SK-N-SH (cell line): ENCODE measurements at regions not wholly inside any gene's neighbourhood (a gene's known extent, or its start where the extent isn't known, plus 50 kb on each side); places are given as distances from the start of the nearest gene placed in this dataset.

Experiments
- CTCF ChIA-PET: fragments of 300-600, 350-600 bp; formaldehyde crosslinking; extraction: SDS; loops from one replicate; lab custom pipeline; 2021; lab: Yijun Ruan, JAX
- POLR2A ChIA-PET: fragments of 350-600 bp; sonication (Branson Sonifier 250); formaldehyde crosslinking; extraction: SDS; loops from one replicate; lab custom pipeline; 2020; ENCODE audit warnings: antibody characterized with exemption, inconsistent platforms; lab: Yijun Ruan, JAX
- DNase-seq: peaks from one replicate; pipeline ENCODE4 v3.0.0; 2012
- H2AFZ ChIP-seq: fragments of 200-600 bp; sonication (generic); 2 replicates; pipeline ENCODE4 v1.8.1; 2016; ENCODE audit warnings: antibody characterized with exemption, mild to moderate bottlenecking, low read depth
- H3F3A ChIP-seq: fragments of 200-600 bp; sonication (generic); replicated peaks from 2 replicates; pipeline ENCODE3; 2016; ENCODE audit warnings: antibody characterized with exemption, mild to moderate bottlenecking; ENCODE audit not compliant: insufficient read depth
- H3K27ac ChIP-seq, 2 experiments: fragments of 200-500 bp in 1 of 2; fragments of 200-600 bp in 1 of 2; sonication (Bioruptor generic) in 1 of 2; sonication (generic), shearing (Covaris generic) in 1 of 2; 2 replicates each; pipeline versions ENCODE4 v1.5.1 to v1.6.1; 2014 to 2016; ENCODE audit warnings: low read depth in 2 of 2, inconsistent platforms in 1 of 2, low read length in 1 of 2, mild to moderate bottlenecking in 1 of 2, mixed read lengths in 1 of 2
- H3K27me3 ChIP-seq: fragments of 200-600 bp; sonication (generic), shearing (Covaris generic); 2 replicates; pipeline ENCODE4 v1.6.1; 2016; ENCODE audit warnings: mixed run types; ENCODE audit not compliant: insufficient read depth
- H3K36me3 ChIP-seq, 2 experiments: fragments of 200-500 bp in 1 of 2; fragments of 200-600 bp in 1 of 2; sonication (Bioruptor generic) in 1 of 2; sonication (generic) in 1 of 2; replicated peaks in 1 of 2; 2 replicates each; pipeline versions ENCODE3 to v1.5.1; 2014 to 2016; ENCODE audit warnings: low read length in 1 of 2, mild to moderate bottlenecking in 1 of 2; ENCODE audit not compliant: insufficient read depth in 2 of 2, control insufficient read depth in 1 of 2
- H3K4me1 ChIP-seq, 2 experiments: fragments of 200-500 bp in 1 of 2; fragments of 200-600 bp in 1 of 2; sonication (Bioruptor generic) in 1 of 2; sonication (generic), shearing (Covaris generic) in 1 of 2; 2 replicates each; pipeline versions ENCODE4 v1.5.1 to v1.6.1; 2014 to 2016; ENCODE audit warnings: low read depth in 1 of 2, low read length in 1 of 2, mixed run types in 1 of 2; ENCODE audit not compliant: insufficient read depth in 2 of 2, control insufficient read depth in 1 of 2
- H3K4me2 ChIP-seq: fragments of 200-600 bp; sonication (generic), shearing (Covaris generic); 2 replicates; pipeline ENCODE4 v1.6.1; 2017; ENCODE audit warnings: mixed run types
- H3K4me3 ChIP-seq, 2 experiments: fragments of 200-500 bp in 1 of 2; fragments of 200-600 bp in 1 of 2; sonication (Bioruptor generic) in 1 of 2; sonication (generic), shearing (Covaris generic) in 1 of 2; 2 replicates each; pipeline versions ENCODE4 v1.5.1 to v1.8.1; 2014 to 2016; ENCODE audit warnings: low read depth in 2 of 2, inconsistent platforms in 1 of 2, low read length in 1 of 2, mild to moderate bottlenecking in 1 of 2, mixed read lengths in 1 of 2, moderate library complexity in 1 of 2
- H3K79me2 ChIP-seq: fragments of 200-600 bp; sonication (generic); 2 replicates; pipeline ENCODE4 v1.8.1; 2017; ENCODE audit warnings: mild to moderate bottlenecking; ENCODE audit not compliant: insufficient read depth
- H3K9ac ChIP-seq: fragments of 200-600 bp; sonication (generic); 2 replicates; pipeline ENCODE4 v1.6.1; 2017; ENCODE audit warnings: mixed run types
- H3K9me2 ChIP-seq: fragments of 200-600 bp; sonication (generic); 2 replicates; pipeline ENCODE4 v1.6.1; 2017; ENCODE audit warnings: mixed run types
- H3K9me3 ChIP-seq: fragments of 200-600 bp; sonication (generic); 2 replicates; pipeline ENCODE4 v1.6.1; 2017; ENCODE audit warnings: mixed run types, mild to moderate bottlenecking, moderate library complexity
- H4K20me1 ChIP-seq: fragments of 200-600 bp; sonication (generic); 2 replicates; pipeline ENCODE4 v1.6.1; 2017; ENCODE audit warnings: mild to moderate bottlenecking, mixed run types; ENCODE audit not compliant: insufficient read depth
- CHD2 ChIP-seq: fragments of 150-350 bp; IDR thresholded peaks from 2 replicates; pipeline ENCODE4 v1.6.1; 2018; ENCODE audit warnings: low read length; ENCODE audit not compliant: partially characterized antibody
- EP300 ChIP-seq, 2 experiments: IDR thresholded peaks; 2 replicates each; pipeline versions ENCODE4 v1.4.0 to v1.6.1; 2012; ENCODE audit warnings: borderline replicate concordance in 1 of 2, low read depth in 1 of 2, low read length in 1 of 2
- JUND ChIP-seq: IDR thresholded peaks from 2 replicates; pipeline ENCODE4 v1.4.0; 2012
- MEF2A ChIP-seq: IDR thresholded peaks from 2 replicates; pipeline ENCODE4 v1.4.0; 2012; ENCODE audit warnings: low read depth, borderline replicate concordance
- NRF1 ChIP-seq: IDR thresholded peaks from 2 replicates; pipeline ENCODE4 v1.6.1; 2012; ENCODE audit warnings: low read depth, mild to moderate bottlenecking, low read length
- RAD21 ChIP-seq: IDR thresholded peaks from 2 replicates; pipeline ENCODE4 v1.6.1; 2012; ENCODE audit warnings: mild to moderate bottlenecking, low read length
- REST ChIP-seq: IDR thresholded peaks from 2 replicates; pipeline ENCODE4 v1.6.1; 2012; ENCODE audit warnings: mild to moderate bottlenecking, low read depth, low read length, moderate library complexity
- SMC3 ChIP-seq: IDR thresholded peaks from 2 replicates; pipeline ENCODE4 v1.6.1; 2012; ENCODE audit warnings: low read depth, low read length, improper control_type of control experiment
- TAF1 ChIP-seq: IDR thresholded peaks from 2 replicates; pipeline ENCODE4 v1.6.1; 2012; ENCODE audit warnings: low read depth, mild to moderate bottlenecking, low read length, moderate library complexity, borderline replicate concordance
- WGBS: methylation state at CpG from one replicate; pipeline ENCODE4 v1.1.6; 2017; ENCODE audit warnings: low lambda C conversion rate; 5-methylcytosine and 5-hydroxymethylcytosine counted together

- no peak overlapping the region for H3K9ac ChIP-seq
- H3K9me2 ChIP-seq, result no peaks in the 10 kb centered on the region
- no peaks in the 10 kb centered on the region for H3F3A ChIP-seq
- H3K27ac ChIP-seq, result no peak overlapping the region
- no peak overlapping the region for H3K4me3 ChIP-seq
- H3K9me3 ChIP-seq, result no peaks in the 10 kb centered on the region
- 43% methylated on average over 4 of the region's 30 CpGs for WGBS
- H3K27me3 ChIP-seq, result peaks cover 52% of the 10 kb centered on the region
- H3K36me3 ChIP-seq, result no peaks in the 10 kb centered on the region
- H3K79me2 ChIP-seq, result no peaks in the 10 kb centered on the region
- peak; percentile 33 for DNase-seq
- TF ChIP-seq NRF1 (no peak), REST (no peak), SMC3 (no peak), MEF2A (no peak), CHD2 (no peak), TAF1 (no peak), EP300 (IDR thresholded peaks at IDR 0.05; ENCODE audit: borderline replicate concordance in 1 of 2, low read depth in 1 of 2, low read length in 1 of 2) (no peak), RAD21 (no peak)
- POLR2A ChIA-PET, result no interaction called here
- H2AFZ ChIP-seq, result no peak overlapping the region
- CTCF ChIA-PET, result no interaction called here
- no peak overlapping the region for H3K4me2 ChIP-seq
- H4K20me1 ChIP-seq, result no peaks in the 10 kb centered on the region
- no peaks in the 10 kb centered on the region for H3K4me1 ChIP-seq
Measured at GRCh38 chr4:1463088-1463926, 57.1 kb upstream of the NKX1-1 start.

- Histone ChIP-seq H3K36me3 (no peaks in the 10 kb centered on the region), H3F3A (no peaks in the 10 kb centered on the region), H3K4me2 (no peak overlapping the region), H3K9ac (no peak overlapping the region), H2AFZ (no peak overlapping the region), H3K4me3 (no peak overlapping the region), H3K4me1 (no peaks in the 10 kb centered on the region), H4K20me1 (no peaks in the 10 kb centered on the region), H3K27me3 (peaks cover 56% of the 10 kb centered on the region), H3K9me2 (no peaks in the 10 kb centered on the region), H3K79me2 (no peaks in the 10 kb centered on the region), H3K27ac (no peak overlapping the region), H3K9me3 (no peaks in the 10 kb centered on the region)
- 66% methylated on average over 13 of the region's 14 CpGs for WGBS
- no peak for TF ChIP-seq JUND
- DNase-seq, result peak; percentile 24
- POLR2A ChIA-PET, result no interaction called here
- CTCF ChIA-PET, result interaction anchor here (0.6 kb wide), 1 partner anchor 290 kb away, joined by 3 read pairs; no protein-coding TSS in a partner anchor
Measured at GRCh38 chr4:1462768-1463075, 56.5 kb upstream of the NKX1-1 start.
